PFSK-1 (cell line): ENCODE measurements at regions not wholly inside any gene's neighbourhood (a gene's known extent, or its start where the extent isn't known, plus 50 kb on each side); places are given as distances from the start of the nearest gene placed in this dataset.

ENCODE experiments used
- FOXP2 ChIP-seq: optimal IDR thresholded peaks from 2 replicates; pipeline ENCODE3; 2011; ENCODE audit warnings: borderline replicate concordance, control low read depth, inconsistent platforms; ENCODE audit not compliant: insufficient read depth; ENCODE audit errors: extremely low read length, extremely low read depth
- POLR2AphosphoS5 ChIP-seq: IDR thresholded peaks from 2 replicates; pipeline ENCODE4 v1.6.1; 2012; ENCODE audit warnings: low read depth, mild to moderate bottlenecking, control low read depth, low read length, moderate library complexity
- SIN3A ChIP-seq: IDR thresholded peaks from 2 replicates; pipeline ENCODE4 v1.6.1; 2012; ENCODE audit warnings: mild to moderate bottlenecking, low read length, moderate library complexity, borderline replicate concordance; ENCODE audit not compliant: insufficient read depth
- TAF1 ChIP-seq: IDR thresholded peaks from 2 replicates; pipeline ENCODE4 v1.6.1; 2012; ENCODE audit warnings: low read length, control low read depth, borderline replicate concordance; ENCODE audit not compliant: insufficient read depth
- TF ChIP-seq, protein P1 (sequence below), 2 experiments: IDR thresholded peaks; 2 replicates each; pipeline versions ENCODE4 v1.6.1 to v1.8.0; 2011 to 2012; ENCODE audit warnings: low read depth in 2 of 2, low read length in 2 of 2, control low read depth in 1 of 2, inconsistent platforms in 1 of 2, mild to moderate bottlenecking in 1 of 2, moderate library complexity in 1 of 2; ENCODE audit not compliant: insufficient read depth in 1 of 2

- TF ChIP-seq POLR2AphosphoS5 = no peak
- TF ChIP-seq SIN3A = no peak
- TF ChIP-seq, protein P1, sequence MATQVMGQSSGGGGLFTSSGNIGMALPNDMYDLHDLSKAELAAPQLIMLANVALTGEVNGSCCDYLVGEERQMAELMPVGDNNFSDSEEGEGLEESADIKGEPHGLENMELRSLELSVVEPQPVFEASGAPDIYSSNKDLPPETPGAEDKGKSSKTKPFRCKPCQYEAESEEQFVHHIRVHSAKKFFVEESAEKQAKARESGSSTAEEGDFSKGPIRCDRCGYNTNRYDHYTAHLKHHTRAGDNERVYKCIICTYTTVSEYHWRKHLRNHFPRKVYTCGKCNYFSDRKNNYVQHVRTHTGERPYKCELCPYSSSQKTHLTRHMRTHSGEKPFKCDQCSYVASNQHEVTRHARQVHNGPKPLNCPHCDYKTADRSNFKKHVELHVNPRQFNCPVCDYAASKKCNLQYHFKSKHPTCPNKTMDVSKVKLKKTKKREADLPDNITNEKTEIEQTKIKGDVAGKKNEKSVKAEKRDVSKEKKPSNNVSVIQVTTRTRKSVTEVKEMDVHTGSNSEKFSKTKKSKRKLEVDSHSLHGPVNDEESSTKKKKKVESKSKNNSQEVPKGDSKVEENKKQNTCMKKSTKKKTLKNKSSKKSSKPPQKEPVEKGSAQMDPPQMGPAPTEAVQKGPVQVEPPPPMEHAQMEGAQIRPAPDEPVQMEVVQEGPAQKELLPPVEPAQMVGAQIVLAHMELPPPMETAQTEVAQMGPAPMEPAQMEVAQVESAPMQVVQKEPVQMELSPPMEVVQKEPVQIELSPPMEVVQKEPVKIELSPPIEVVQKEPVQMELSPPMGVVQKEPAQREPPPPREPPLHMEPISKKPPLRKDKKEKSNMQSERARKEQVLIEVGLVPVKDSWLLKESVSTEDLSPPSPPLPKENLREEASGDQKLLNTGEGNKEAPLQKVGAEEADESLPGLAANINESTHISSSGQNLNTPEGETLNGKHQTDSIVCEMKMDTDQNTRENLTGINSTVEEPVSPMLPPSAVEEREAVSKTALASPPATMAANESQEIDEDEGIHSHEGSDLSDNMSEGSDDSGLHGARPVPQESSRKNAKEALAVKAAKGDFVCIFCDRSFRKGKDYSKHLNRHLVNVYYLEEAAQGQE (IDR thresholded peaks at IDR 0.05; ENCODE audit: insufficient read depth in 1 of 2, low read depth in 2 of 2, low read length in 2 of 2) = no peak
- no peak for TF ChIP-seq FOXP2
- no peak for TF ChIP-seq TAF1
These were observed 488.3 kb downstream of the CDH2 start for GRCh38 chr18:27688581-27688980.

- TF ChIP-seq TAF1 = no peak
- TF ChIP-seq SIN3A = no peak
- no peak for TF ChIP-seq FOXP2
- TF ChIP-seq POLR2AphosphoS5 = no peak
- TF ChIP-seq, protein P1 (IDR thresholded peaks at IDR 0.05; ENCODE audit: insufficient read depth in 1 of 2, low read depth in 2 of 2, low read length in 2 of 2) = no peak
These were observed 489.5 kb downstream of the CDH2 start for GRCh38 chr18:27687351-27687979.

GRCh38 chr18:27685807-27686412 lies 491.0 kb downstream of the CDH2 start:
- TF ChIP-seq TAF1 = no peak
- TF ChIP-seq, protein P1 (IDR thresholded peaks at IDR 0.05; ENCODE audit: insufficient read depth in 1 of 2, low read depth in 2 of 2, low read length in 2 of 2) = no peak
- TF ChIP-seq FOXP2 = no peak
- no peak for TF ChIP-seq SIN3A
- no peak for TF ChIP-seq POLR2AphosphoS5

DNA sequence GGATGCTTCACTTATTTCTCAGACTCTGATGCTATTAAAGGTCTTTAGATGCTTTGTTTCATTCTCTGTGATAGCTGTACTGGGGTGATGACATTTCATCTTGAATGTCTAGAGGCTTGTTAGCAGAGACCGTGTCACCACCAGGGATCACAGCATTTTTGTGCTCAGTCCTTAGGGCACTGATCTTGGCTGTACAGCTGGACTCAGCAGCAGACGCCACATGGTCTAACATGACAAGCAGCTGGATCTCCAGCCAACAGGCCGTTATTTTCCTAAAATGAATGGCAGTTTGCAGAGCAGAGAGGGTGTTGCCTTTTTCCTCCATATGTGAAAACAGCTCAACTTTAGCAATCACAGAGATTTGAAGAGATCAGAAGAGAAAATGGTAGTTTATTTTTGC lies 491.8 kb downstream of the CDH2 start:
- TF ChIP-seq FOXP2 (no peak), SIN3A (no peak), POLR2AphosphoS5 (no peak), TAF1 (no peak)
- TF ChIP-seq, protein P1 (IDR thresholded peaks at IDR 0.05; ENCODE audit: insufficient read depth in 1 of 2, low read depth in 2 of 2, low read length in 2 of 2) = no peak

- TF ChIP-seq FOXP2 = no peak
These were observed 489.3 kb upstream of the CHST9 start for GRCh38 chr18:27674411-27674810.
